NCI-H1048 (cell line): ENCODE measurements at regions not wholly inside any gene's neighbourhood (a gene's known extent, or its start where the extent isn't known, plus 50 kb on each side); places are given as distances from the start of the nearest gene placed in this dataset.
"Not testable (repeated sequence)": the region's sequence is repeated elsewhere in the genome, so short reads cannot be mapped to it uniquely, and the experiment has no call there.

Experiments used
- DNase-seq: peaks from one replicate; lab custom pipeline; 2025; lab: John Stamatoyannopoulos, UW

DNA sequence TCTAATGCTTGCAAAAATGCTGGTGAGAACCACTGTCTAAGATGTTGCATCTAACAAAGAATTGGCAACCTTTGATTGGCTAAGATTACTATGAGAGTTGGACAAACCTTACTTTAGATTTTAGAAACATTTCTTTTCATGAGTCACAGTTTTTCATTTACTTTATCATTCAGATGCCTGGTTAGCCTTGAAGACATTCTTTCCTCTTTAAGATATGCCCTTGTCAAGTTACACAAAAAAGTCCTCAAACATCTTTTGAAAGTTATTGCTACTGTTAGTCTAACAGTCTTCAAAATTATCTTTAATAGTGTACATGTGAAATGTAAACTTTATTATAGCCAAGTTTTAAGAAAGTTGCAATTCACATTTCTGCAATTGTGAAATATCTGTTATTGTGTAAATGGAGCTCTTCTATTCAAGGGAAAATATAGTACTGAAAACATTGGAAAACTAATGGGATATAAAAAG lies 276.3 kb downstream of the RND3 start:
- DNase-seq: no peak

DNA sequence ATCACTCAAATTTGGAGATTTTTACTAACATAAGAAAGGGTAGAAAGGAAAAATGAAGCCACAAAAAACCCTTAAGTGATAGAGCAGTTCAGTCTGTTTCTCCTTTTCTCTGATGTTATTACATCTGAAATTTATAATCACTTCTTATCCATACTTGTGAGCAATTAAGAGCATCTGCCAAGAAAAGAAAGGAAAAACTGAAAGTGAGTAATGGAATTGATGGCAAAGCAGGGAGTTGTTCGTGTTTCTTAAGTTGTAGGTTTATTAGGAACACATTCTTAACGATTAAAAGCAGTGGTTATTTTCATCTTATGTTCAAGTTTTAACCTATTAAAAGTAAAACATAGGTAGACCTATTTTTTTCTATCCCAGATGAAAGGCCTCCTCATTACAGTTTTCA lies 277.7 kb downstream of the RND3 start:
- no peak for DNase-seq

DNA sequence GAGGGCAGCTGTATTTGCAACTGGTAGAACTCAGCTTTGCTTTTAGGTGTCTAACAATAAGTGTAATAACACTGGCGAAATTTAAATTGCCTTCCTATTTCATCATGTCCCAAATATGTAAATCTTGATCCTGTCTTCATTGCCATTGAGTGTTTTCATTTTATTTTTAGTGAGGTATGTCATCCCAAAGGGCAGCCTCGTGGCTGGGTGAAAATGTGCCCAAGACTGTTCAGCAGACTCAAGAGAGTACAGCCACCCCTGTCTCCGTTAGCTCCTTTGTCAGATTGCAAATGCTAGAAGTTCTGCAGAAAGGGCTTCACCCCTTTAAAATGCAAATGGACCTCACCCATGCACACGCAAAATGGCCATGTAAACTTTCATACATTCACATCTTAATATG lies 278.8 kb downstream of the RND3 start:
- no peak for DNase-seq

DNA sequence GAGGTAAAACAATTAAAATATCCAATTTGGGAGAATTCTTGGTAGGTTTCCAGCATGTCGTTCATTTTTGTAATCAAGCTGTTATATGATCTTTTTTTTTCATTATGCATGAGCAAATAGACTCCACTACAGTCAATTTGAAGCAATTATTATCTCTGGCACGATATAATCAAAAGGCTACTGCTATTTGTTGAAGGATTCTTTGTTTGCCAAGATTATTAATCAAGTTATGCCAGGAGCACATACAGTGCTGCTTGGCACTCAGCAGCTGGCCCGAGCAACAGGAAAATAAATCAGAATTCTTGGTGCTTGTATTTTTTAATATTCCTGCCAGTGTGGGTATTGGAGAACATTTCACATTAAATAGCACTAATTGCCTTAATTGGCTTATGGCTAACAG lies 279.5 kb downstream of the RND3 start:
- no peak for DNase-seq

DNA sequence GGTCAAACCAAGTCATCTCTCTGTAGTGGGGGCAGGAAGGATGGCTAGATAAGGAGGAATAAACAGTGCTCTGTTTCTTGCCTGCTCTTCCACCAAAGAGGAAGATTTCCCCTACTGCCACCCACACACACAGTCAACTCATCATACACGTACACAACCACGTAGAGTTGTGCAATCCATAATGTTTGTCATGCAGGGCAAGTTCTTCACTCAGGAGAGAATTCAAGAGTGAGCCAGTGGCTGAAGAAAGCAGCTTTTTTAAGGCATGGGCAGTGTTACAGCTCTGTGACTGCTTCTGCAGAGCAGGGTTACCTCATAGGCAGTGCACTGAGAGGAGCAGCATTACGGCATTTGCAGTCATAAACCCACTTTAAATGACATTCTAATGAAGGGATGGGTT lies 283.0 kb downstream of the RND3 start:
- DNase-seq: no peak

DNA sequence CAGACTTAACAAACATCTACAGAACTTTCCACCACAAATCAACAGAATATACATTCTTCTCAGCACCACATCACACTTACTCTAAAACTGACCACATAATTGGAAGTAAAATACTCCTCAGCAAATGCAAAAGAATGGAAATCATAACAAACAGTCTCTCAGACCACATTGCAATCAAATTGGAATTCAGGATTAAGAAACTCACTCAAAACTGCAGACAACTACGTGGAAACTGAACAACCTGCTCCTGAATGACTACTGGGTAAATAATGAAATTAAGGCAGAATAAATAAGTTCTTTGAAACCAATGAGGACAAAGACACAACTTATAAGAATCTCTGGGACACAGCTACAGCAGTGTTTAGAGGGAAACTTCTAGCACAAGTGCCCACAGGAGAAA lies 292.7 kb downstream of the RND3 start:
- DNase-seq: not testable (repeated sequence)

DNA sequence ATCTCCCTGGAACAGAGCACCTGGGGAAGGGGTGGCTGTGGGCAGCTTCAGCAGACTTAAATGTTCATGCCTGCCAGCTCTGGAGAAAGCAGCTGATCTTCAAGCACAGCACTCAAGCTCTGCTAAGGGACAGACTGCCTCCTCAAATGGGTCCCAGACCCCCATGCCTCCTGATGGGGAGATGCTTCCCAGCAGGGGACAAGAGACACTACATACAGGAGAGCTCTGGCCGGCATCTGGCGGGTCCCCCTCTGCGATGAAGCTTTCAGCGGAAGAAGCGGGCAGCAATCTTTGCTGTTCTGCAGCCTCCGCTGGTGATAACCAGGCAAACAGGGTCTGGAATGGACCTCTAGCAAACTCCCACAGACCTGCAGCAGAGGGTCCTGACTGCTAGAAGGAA lies 294.8 kb downstream of the RND3 start:
- no peak for DNase-seq

DNA sequence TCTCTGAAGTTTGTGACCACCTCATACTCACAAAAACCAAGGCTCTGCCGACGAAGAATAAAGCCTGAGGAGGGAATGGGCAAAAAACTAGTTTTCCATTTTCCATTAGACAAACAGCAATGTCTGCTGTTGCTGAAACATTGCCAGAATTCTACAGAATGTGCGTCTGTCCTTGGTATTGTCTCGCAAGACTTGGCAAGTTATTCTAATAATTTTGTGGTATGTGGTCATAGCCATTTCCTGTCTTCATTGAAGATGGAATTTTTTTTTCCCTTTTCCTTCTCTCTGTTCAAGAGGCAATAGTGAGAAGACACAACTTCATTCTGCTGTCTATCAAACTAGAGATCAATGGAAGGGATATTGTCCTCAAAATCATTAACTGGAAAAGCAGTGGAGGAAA lies 296.1 kb downstream of the RND3 start:
- DNase-seq: no peak

DNA sequence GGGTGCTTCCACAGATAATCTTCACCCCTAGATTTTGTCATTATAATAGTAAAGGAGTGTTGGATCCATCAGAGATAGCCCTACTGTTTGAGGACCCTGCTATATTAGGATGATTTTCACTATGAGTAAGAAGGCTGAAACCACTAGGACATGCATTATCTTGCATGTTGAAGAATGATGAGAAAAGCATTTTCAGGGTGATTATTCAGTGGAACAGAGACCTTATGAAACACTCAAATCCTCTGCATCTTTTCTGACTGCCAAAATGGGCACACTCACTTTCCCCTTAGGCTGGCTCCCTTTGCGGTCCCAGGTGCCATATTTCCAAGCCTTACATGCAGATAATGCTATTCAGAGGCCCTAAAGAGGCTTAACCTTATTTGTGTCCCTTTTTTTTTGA lies 296.9 kb downstream of the RND3 start:
- DNase-seq: no peak

DNA sequence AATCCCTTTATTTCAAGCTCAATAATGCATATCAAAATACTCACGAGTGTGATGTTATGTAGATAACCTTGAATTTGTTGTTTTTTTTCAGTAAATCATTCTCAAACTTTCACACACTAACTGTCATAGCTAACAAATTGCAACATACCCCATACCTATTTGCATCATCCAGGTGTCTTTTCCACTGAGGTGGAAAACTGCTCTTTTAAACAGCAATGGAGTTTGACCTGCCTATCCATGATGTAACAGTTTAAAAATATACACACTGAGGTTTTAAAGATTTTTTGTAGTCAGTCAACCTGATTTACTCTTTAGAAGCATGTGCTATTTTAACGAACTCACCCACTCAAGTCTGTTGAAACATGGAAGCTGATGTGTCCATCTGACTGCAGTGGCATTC lies 298.7 kb downstream of the RND3 start:
- no peak for DNase-seq

DNA sequence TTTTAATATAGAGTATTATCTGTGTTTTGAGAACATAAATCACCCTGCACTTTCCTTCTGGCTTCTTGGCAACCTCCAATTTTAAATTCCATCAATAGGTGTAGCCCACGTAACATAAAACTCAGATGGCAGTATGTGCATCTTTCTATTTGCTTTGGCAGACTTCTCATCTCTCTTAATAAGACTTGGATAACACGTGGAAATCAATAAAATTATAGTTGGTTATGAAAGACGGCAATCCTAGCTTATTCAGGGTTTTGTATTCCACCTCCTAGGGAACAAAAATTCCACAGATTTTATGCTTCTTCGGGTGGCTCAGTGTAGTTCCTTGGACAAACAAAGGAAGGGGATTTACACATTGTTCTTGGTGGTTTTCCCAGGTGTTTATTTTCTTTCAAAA lies 299.3 kb downstream of the RND3 start:
- DNase-seq: no peak

DNA sequence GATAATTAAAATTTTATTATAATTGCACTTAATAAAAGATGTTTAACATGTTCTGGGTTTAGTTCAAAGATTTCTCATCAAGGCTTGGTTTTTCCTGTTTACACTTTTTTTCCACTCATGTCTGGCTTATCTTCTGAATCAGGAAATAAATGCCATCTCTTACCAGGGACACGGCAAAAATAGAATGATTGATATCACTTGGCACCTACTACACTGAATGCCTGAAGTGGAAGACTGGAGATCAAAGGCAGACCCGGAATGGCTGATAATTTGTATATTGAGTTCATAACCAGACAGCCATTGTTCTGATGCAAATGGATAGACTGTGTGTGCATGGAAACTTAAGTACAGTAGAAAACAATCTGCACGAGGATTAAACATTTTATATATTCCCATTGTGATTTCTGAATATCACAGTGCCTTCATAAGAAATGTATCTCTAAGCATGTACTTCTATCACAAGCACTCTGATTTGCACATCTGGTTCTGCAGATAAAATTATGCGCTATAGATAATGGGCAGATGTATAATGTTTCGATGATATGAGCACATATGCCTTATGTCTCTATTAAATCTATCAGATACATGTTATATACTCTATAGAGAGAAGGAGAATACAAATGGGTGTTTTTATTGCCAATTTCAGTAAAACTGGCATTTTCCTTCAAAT lies 304.8 kb downstream of the RND3 start:
- DNase-seq: peak; percentile 8

DNA sequence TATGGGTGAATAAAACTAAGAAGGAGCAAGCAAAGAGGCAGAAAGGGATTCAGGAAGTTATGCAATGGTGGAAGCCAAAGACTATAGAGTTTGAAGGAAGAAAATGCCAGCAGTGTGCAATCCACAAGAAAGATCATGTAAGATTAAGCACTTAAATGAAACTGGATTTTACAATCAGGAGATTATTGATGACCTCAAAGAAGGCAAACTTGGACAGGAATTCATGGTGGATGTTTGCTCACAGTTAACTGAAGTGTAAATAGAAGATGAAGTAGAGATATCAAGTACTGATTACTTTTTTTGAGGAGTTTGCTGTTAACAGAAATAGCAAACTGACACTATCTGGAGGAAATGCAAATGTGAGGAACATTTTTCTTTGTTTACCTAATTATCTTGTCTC lies 308.9 kb downstream of the RND3 start:
- no peak for DNase-seq

DNA sequence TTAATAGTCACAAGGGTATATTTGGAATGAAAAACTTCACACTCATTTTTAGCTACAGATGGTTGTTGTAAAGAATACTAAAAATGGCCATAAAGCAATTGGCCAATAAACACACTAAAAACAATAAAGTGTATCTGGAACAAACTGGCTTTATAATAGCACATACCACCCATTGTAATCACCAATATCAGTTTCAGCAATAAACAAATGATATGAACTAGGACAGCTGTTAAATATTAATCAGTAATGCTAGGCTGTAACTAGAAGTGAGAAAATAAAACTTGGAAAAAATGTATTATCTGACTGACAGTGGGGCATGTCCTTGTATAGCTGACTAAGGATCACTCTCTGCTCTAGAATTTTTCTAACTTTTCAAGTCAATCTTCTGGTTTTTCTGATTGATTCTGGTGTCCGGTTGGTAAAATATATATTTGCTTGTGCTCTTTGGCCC lies 312.5 kb downstream of the RND3 start:
- DNase-seq: no peak

DNA sequence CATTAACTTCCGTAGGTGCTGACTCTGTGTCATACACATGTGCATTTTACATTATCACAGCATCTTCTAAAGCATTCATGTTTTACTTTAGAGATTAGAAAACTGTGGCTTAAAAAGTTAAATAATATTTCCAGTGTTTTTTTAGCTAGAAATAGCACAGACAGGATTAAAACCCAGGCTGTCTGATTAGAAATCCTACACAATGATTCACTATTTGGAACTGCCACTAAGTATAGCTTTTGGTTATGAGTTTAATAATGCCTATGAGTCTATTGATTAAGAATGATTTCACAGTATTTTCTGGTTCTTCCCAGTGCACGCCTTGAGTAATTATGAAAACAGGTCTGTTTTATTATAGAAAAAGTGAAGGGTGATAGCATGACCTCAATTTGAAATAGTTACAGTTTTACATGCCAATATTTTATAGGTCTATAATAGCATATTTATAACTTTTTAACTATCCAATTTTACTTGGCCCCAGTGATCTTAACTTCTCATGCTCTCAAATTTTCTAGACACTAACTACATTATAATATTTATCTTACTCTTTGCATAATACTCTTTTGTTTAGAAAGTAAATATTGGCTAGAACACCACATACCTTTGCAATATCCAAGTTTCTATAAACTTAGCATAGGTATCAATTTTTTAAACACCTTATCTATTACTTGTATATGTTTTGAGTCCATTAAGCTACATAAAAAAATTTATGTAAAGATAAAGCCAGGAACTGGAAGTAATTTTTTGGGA lies 313.2 kb downstream of the RND3 start:
- no peak for DNase-seq

DNA sequence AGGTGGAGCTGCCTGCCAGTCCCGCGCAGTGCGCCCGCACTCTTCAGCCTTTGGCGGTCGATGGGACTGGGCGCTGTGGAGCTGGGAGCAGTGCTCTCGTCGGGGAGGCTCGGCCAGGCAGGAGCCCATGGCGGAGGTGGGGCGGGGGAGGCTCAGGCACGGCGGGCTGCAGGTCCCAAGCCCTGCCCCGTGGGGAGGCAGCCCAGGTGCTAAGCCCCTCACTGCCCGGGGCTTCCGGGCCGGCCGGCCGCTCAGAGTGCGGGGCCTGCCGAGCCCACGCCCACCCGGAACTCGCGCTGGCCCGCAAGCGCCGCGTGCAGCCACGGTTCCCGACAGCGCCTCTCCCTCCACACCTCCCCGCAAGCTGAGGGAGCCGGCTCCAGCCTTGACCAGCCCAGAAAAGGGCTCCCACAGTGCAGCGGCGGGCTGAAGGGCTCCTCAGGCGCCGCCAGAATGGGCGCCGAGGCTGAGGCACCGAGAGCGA lies 316.4 kb downstream of the RND3 start:
- DNase-seq: no peak

DNA sequence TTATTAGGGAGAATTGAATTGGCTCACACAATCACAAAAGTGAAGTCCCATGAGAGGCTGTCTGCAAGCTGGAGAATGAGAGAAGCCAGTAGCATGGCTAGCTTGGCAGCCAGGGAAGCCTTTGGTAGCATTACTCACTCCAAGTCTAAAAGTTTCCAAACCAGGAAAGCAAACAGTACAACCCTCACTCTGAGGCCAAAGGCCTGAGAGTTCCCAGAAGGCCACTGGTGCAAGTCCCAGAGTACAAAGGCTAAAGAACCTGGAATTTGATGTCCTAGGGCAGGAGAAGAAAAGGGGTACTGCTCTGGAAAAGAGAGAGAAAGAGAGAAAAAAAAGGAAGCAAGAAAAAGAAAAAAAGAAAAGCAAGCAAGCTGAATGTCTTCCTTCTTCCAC lies 318.2 kb downstream of the RND3 start:
- no peak for DNase-seq

DNA sequence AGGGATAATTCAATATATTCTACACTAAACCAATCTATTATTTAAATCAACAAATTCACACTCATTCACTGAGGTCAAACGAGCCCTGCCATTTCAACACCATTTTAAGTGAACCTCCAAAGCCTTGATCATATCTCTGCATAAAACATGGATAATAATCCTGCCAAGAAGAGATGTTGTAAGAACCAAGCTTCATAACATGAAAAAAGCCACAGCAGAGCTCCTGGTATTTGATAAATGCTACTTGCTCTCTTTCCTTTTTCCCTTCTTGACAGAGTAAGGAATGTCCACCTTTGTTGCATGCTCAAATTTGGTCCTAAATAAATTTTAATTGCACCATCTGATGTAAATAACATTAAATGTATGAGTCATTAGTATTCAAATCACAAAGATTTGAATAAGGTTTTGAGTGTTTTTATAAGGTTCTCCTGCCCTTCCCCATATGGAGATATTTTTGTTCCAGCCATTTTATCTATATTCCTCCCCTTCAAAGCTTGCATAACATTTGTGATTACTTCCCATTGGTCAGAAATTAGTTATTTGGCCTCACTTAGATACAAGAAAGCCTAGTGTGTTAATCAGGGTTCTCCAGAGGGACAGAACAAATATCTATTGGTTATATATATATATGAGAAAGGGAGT lies 318.8 kb downstream of the RND3 start:
- no peak for DNase-seq

DNA sequence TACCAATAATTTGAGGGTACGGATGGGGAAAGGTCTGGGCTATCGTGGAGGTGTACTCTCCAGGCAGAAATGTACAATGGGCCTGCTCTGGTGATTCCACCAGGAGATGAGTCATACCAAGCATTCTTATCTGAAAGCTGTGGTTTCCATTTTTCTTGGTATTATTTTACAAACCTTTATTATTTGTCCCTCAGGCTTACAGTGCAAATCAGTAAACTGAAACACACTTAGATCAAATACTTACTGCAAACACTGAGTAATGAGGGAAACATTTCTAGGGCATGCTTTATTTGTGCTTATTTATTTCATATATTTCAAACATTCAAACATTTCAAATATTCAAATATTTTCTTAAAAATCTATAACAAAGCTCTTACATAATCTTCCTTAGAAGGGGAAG lies 319.8 kb downstream of the RND3 start:
- no peak for DNase-seq

DNA sequence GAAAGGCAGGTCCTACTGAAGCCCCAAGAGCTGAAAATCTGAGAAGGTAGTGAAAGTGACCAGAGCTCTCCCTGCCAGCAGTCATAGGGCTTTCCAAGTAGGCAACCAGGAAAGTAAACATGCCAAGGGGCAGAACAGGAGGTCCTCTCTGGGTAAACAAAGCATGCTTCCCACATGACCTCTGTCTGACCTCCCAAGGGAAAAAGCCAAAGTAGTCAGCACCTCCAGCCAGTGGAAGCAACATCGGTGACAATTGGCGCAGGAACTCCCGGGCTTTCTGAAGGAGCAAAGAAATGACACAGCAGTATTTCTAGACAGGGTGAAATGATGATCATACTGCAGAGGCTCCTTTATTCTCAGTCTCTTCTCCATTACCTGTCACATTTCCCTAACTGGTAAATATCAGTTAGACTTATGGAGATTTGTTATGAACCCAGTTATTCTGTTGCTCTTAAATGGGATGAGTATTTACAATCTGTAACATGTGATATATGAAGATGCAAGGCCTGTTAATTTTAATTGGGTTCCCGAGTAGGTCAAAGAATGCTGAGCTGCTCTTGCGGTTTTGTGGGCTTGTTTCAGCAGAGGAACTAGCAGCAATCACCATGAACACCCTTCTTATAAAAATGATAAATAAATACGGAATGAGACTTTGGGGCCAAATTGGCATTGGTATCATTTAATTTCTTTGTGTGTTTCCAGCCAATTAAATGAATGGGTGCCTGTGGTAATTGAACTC lies 321.0 kb downstream of the RND3 start:
- no peak for DNase-seq

DNA sequence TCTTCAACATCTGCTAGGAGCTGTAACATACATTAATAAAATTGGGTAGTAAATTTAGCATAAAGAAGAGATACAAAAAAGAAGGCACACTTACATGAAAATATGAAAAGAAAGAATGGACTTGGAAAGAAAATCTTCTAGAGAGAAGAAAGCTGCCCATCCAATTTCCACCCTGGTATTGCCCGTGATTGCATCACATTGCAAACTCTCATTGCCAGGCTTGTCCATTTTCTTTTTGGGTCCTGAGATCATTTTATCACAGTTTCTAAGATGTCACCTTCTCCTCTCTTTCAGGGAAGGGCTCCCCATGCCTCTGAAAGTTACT lies 321.5 kb downstream of the RND3 start:
- no peak for DNase-seq

DNA sequence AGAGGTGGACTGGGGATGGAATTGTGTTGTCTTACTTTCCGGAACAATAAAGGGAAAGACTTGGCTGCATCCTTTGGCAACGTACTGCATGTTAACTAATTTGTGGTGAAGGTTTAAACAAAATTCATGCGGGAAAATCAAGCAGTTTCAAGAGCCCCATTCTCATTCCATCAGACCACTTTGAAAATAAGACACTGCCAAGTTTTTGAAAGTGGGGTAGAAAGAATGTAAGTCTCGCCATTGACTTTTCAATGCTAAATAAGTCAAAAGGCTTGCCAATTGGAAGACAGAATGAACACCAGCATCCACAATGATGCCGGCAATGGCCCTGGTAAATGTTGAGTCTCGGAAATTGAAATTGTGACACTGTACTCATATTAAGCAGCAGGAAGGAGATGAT lies 322.0 kb downstream of the RND3 start:
- no peak for DNase-seq
